GM13977 (cell line): ENCODE measurements at regions not wholly inside any gene's neighbourhood (a gene's known extent, or its start where the extent isn't known, plus 50 kb on each side); places are given as distances from the start of the nearest gene placed in this dataset.

Experiments
- DNase-seq: peaks from one replicate; pipeline ENCODE4 v3.0.0; 2012; ENCODE audit warnings: low spot score
- CTCF ChIP-seq: IDR thresholded peaks from 2 replicates; pipeline ENCODE4 v1.5.1; 2012; ENCODE audit warnings: mild to moderate bottlenecking, control low read depth; ENCODE audit not compliant: insufficient read depth; ENCODE audit errors: extremely low read depth, missing control alignments
- in situ Hi-C: fragments of 300-500 bp; cut with MboI; formaldehyde crosslinking; loops from one replicate; pipeline ENCODE4 v1.12.0; 2022; ENCODE audit warnings: low sequenced_read_pairs, low pct_unique_long_range_greater_than_20kb, mixed read lengths, inconsistent platforms; ENCODE audit not compliant: unreplicated experiment

DNA sequence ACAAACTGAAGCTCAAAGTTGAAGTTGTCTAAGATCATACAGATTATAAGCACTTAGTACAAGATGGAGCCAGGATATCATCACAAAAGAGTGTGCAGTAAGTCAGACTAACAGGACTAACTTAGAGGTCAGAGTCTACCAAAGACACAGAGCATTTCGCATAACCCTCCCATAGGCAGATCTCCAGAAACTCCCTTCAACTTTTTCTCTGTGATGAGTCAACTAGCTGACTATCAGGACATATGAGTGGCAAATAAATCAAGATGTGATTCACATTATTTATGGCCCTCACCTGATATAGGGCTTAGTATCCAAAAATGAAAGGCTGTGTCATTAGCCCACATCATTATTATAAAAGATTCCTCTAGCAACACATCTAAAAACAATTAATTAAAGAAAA is 484.6 kb downstream of the GALC start:
- in situ Hi-C loops: no loop called here
- TF ChIP-seq CTCF: no peak
- DNase-seq: no peak

DNA sequence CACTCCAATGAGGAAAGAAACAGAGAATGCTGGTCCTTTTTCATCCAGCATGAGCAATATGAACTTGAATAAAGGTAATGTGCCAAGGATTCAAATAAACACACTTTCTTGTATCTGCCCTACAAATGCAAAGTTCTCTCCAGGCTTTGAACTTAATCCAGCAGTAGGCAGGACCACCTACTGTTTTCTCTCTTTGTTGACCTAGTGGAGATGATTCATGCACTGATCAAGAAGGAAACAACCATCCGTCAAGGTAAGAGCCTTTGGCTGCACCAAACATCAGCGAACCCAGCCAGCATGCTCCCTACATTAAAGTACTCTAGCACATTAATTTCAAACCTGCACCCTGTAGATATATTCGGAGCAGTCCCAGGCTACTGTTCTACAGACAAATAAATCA is 489.3 kb downstream of the GALC start:
- DNase-seq: no peak
- TF ChIP-seq CTCF: no peak
- in situ Hi-C loops: no loop called here

DNA sequence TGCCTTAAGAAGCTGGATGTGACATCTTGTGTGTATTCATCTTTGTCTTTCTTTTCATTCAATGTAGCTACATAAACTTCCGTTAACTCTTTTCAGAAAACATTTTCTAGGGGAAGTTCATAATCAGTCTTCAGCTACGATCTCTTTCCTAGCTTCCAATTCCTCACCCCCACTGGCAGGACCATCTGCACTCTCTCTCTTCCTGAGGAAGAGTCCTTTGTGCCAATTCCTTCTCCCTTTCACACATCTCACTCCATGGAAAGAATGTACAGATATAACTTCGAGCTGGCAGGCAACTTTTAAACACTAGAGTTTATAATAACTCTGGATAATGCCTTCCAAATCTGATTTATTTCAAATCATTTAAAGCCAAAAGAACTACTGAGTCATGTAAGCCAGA is 495.7 kb downstream of the GALC start:
- in situ Hi-C loops: no loop called here
- DNase-seq: no peak
- no peak for TF ChIP-seq CTCF

GRCh38 chr14:87494010-87494409 is 499.0 kb downstream of the GALC start:
- DNase-seq: no peak
- in situ Hi-C loops: no loop called here
- TF ChIP-seq CTCF: no peak

- in situ Hi-C loops: no loop called here
- TF ChIP-seq CTCF: no peak
- DNase-seq: no peak
These were observed 500.4 kb downstream of the GALC start for GRCh38 chr14:87492561-87492960.

- no peak for DNase-seq
- TF ChIP-seq CTCF: no peak
- in situ Hi-C loops: no loop called here
These were observed 501.2 kb downstream of the GALC start for GRCh38 chr14:87491816-87492215.

- no peak for TF ChIP-seq CTCF
- in situ Hi-C loops: no loop called here
- DNase-seq: no peak
These were observed 503.7 kb downstream of the GALC start for GRCh38 chr14:87489196-87489819.
